Stimulated activated CD4-positive, alpha-beta T cell treated with anti-CD3 and anti-CD28 coated beads, Interleukin-1b, Interleukin-23, amount 100 ng/mL, for 48 hours (primary cell): ENCODE measurements at regions not wholly inside any gene's neighbourhood (a gene's known extent, or its start where the extent isn't known, plus 50 kb on each side); places are given as distances from the start of the nearest gene placed in this dataset.
"Not testable (repeated sequence)": the region's sequence is repeated elsewhere in the genome, so short reads cannot be mapped to it uniquely, and the experiment has no call there.

Experiments
- DNase-seq: peaks from one replicate; pipeline ENCODE4 v3.0.0-alpha.2; 2020

DNA sequence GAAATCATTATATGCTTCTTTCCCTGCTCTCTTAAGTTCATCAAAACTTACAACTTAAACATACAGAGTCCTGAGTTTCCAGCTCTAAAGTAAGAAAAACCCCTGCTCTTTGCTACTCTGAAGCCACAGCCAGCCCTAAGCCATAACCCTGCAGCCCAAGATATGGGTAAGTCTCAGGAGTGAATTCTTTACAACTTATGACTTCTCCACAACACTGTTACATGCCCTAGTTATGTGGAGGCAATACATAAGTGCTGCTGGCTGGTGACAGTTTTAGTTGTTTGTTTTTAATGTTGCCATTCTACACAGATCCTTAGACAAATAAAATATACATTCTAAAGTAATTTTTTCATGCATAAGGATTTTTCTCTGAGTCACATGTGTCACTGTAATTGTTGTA is 100.2 kb downstream of the FBXO8 start:
- no peak for DNase-seq

DNA sequence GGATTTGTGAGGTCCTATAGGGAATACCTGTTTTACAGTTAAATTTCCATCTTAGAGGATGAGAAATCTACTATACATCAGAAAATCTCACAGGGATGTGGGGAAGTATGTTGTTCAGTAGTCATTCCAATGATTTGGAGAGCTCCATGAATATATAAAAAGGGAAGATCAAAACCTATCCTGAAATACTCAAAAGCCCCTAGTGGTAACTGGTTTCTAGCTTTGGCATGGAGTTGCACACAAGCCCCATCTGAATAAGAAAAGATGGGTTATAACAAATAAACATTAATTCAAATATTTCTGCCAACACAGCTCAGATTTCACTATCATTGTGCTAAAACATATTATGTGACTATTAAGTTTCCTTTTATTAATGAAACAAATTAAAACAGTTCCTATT is 101.6 kb downstream of the FBXO8 start:
- no peak for DNase-seq

DNA sequence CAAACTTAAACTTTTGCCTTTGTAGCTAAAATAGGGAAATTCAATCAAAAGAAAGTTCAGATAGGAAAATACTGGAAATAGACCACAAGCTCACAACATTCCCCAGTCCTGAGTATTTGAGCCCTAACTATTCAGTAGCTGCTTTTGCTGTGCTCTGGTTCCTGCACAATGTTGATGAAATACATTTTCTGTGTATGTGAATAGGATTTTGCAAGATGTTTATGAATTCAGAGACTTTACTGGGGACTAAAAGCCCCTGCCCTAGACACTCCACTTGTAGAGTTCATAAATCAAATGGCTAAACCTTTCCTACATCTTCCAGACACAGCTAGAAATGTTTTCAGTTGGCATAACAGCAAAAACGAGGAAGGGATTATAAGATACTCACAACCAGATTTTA is 105.9 kb downstream of the FBXO8 start:
- no peak for DNase-seq

DNA sequence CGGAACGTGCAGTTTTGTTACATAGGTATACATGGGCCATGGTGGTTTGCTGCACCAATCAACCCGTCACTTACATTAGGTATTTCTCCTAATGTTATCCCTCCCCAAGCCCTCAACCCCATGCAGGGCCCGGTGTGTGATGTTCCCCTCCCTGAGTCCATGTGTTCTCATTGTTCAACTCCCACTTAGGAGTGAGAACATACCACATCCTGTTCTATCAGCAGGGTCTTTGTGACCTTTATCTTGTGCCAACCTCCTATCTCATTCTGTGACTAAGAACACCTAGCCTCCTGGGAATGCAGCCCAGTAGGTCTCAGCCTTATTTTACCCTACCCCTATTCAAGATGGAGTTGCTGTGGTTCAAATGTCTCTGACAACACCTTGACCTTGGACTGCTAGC is 107.6 kb downstream of the FBXO8 start:
- not testable (repeated sequence) for DNase-seq

DNA sequence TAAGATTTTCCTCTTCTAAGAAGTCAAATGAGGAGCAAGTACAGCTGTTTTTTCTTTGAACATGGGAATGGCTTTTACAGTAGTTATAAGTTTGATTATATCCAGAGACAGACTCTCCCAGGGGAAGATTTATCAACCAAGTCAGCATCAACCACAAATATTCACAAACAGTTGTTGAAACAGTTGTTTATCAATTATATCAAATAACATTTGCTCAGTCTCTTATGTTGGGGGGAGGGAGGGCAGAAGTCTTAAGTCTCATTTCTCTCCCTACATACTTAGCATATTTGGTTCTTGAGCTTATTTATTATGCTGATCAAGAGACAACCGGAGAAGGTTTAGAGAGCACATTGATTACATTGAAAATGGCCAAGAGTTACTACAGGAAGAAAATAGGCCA is 110.1 kb downstream of the FBXO8 start:
- no peak for DNase-seq

DNA sequence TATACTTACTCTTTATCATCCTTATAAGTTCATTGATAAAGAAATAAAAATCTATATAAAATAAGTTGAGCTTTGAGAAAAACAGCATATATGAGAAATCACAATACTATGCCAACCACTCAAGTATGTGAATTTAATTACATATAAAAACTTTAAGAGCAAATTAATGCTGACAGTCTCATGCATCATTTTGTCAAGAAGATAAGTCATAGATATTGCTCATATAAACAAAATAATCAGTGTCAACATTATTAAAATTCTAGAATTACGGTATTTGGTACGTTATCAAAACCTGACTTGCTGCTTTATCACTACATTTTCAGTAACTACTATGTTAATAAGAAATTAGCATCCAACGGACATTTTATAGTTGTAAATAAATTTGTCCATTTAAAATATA is 111.2 kb downstream of the FBXO8 start:
- no peak for DNase-seq

DNA sequence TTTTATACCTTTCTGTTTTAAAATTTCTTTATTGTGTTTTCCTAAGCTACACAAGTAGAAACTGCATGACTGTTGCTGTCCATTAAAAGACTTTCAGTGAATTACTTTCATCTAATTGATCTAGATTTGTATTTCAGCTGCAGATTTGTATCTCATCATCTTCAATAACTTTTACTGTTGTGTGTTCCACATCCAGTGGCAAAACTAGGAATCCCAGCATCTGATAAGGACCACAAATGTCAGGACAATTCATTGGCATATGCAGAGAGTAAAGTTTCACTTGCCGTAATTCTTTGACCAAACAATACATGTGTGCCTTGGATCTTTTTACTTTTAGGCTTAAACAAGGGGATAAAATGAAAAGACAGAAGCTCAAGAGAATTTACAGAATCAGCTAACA is 112.6 kb downstream of the FBXO8 start:
- no peak for DNase-seq

DNA sequence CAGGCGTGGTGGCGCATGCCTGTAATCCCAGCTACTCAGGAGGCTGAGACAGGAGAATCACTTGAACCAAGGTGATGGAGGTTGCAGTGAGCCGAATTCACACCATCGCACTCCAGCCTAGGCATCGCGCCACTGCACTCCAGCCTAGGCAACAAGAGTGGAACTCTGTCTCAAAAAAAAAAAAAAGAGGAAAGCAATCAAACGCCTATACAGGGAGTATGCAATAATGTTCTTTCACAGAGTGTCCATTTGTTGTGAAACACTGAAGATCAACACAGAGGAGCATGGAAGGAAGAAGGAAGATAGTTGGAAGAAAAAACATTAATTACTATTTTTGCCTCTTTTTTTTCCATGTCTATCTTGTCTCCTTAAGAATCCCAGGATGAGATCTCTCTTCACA is 113.4 kb downstream of the FBXO8 start:
- DNase-seq = no peak

DNA sequence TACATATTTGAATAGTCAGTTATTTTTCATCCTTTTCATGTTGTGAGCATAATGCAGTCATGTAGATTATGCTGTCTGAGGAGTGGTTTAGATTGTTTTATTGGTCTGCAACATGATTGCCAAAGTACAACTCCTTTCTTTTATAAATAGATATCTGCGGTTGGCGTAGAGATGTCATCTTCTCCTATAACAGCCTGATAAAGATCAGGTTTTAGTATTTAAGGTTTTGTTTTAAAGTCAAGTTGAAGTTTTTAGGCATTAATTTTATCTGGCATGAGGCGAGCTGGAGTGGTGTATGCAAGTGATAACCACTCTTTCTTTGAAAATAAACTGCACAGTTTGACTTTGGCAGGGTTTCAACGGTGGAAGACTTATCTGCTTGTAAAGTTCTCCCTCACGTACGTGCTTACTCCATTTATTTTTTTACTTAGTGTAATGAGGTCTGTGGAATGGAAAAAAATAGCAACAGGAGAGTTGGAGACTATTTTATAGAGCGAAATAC is 126.3 kb downstream of the FBXO8 start:
- DNase-seq = no peak

DNA sequence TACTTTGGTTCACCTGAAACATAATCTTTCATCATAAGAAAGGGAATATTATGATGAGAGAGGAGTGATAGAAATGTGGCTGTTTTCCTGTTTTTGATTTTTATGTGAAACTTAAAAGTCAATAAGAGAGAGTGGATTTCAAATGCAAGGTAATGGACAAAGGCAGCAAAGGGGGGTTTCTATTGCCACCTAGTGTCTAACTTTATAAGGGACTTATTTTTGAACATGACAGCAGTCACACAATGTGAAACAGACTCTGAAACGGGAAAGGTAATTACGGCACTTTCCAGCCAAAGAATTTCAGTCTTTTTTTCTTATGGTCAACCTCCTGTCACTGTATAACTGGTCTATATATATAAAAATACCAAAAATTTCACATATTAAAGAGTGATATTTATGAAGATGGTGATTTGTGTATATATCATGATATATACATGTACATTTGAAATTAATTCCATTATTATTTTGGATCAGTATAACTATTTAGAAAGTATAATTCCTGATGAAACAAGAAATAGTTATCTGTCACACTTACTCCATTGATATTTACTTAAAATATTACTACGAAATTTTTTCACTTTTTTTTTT is 127.1 kb downstream of the FBXO8 start:
- DNase-seq = no peak

DNA sequence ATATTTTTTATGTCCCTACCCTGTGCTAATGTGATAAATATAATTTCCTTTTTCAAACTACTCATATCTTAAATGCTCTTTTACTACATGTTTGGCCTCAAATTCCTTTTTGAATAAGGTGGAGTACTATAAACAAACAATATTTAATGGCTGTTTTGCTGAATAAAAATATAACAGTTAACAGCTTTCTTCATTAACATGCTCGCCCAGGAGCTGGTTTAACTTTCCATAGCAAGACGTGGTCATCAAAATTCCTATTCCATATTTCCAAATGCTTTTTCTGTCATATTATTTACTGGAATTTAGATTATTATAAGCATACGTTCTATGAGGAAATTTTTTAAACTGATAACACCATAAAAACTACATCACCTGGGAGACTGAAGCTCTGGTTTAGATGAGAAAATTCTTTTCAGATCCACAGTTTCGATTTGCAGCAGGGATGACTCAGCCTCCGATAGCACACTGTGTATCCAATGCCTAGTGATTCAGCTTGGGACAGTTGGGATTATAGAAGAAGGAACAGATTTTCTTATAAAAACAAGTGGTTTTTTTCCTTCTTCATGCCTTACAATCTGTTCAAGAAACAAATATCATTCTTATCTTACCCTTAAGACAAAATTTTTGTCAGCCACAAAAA is 129.1 kb downstream of the FBXO8 start:
- DNase-seq = no peak

DNA sequence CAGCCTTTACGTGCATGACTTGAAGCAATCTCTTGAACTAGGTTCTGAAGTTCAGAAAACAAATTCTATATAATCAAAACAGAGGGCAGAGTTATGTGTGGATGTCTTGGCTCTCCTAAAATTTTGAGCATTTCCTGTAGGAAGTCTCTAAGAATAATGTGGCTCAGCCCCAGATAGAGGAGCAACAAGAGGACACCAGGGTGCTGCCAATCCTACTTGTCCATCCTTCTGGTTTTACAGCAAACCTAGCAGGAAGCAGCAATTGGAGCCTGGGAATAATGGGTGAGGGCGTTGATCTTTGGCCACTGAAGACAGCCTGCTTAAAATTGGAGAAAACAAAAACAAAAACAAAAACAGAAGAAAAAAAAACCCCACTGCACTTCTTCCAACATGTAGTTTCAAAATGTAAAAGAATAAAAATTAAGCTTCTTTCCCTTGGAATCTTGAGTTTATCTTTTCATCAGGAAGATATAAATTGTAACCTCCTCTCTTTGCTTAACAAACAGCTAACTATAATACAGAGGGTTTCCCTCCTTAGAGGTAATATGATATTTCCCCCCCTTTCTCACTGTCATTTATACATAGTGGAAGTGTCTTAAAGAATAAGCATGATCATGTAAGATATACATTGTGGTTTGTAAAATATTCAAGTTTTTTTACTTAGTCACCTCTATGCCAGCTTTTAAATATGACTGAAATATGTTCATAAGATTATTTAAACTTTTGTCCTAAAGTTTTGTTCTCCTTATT is 130.6 kb downstream of the FBXO8 start:
- DNase-seq = no peak

DNA sequence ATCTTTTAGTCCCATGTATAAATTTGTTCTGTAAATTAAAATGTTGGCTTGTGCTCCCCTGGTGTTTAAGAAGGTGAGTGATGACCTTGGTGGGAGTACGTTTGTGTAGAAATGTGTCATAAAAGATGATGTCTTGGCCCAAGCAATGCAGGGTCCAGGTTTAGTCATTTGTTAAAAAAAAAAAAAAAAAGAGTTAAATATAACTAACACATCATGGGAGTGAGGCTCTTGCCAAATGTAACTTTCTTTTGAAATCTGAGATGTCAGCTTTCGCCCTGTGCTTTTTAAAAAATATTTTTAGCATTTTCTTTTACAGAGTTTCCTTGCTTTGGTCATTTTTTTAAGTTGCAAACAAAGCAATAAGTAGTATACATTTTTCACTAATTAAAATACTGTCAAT is 135.6 kb downstream of the FBXO8 start:
- no peak for DNase-seq

DNA sequence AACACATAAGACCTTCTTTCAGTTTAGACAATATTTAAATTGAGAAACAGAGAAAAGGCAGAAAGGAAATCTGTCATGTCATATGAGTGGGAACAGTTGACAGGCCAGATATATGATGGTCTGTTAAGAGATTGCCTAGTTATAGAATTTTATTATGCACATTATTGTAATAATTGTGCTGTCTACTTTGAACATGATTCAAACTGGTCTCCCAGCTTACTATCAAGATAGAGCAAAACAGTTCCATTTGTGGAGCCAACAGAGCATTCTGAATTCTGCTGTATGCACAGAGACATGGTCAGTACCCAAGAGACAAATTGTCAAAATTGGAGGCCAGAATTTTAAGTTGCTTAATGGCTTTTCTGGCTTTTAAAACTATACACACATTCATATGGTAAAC is 139.4 kb downstream of the FBXO8 start:
- DNase-seq = no peak

DNA sequence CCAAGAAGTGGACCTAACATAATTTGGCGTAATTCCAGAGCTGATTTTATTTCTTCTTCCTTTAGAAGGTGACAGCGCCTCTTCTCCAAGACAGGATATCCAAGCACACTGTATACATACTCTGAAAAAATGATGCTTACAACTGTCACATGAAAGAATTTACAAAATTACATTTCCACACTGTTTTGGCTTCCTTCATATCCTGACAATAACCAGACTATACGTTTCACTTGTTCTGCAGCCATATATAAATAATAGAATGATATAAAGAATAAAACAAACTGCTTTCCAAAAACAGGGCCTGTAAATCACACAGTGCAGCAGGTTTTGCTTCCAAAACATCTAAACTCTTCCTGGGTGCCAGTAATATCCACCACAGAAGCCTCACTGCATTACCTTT is 141.6 kb downstream of the FBXO8 start:
- no peak for DNase-seq

DNA sequence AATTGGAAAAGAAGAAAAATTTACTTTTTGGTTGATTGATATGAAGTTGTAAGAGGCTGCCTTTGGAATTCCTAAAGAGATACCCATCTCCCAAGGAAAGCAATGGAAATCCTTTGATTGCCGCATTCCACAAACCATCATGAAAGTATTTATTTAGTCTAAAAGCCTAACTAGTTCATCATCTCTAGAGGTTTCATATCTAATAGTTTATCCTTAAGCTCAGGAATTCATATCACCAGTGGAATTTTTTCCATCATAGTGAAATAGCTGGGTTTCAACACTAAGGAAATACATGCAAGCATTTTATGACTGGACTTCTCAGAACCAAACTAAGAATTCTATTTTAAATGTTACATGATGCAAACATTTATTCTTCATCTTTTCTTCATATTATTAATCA is 144.9 kb downstream of the FBXO8 start:
- no peak for DNase-seq

DNA sequence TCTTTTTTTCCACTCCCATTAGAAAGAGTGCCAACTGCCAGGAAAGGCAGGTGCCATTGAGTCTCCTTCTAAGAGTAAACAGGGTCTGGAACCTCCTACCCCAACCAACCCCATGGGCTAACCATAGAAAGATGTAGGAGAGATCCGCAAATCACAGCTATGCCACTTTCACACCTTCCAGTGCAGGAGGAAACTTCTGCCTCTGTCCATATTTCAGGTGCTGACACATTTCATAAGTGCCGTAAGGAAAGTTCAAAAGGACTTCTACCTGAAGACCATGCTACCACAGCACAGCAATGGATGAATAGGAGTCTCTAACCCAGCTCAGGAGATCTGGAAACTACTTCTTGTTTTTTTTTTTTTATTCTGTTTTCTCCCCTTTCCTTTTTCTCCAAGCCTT is 145.8 kb downstream of the FBXO8 start:
- no peak for DNase-seq

DNA sequence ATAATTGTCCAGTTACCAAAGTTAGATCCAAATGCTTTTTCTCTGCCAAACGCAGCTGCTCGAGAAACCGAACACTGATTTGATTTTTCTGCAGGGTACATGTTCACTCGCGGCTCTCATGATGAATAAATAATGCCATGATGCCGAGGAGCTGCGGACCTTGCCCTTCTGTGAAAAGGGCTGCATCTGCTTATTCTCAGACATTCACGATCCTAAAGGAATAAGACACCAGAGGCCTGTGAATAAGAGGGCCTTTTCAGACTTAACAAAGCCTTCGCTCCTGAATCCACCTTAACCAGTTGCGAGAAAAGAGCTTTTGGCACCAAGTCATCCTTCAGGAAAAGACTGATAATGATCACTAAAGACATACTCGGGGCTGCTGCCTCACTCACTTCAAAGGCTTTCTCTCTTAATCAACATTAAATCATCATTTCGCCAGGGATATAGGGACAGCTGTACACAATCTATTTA is 147.5 kb downstream of the FBXO8 start:
- DNase-seq = no peak

DNA sequence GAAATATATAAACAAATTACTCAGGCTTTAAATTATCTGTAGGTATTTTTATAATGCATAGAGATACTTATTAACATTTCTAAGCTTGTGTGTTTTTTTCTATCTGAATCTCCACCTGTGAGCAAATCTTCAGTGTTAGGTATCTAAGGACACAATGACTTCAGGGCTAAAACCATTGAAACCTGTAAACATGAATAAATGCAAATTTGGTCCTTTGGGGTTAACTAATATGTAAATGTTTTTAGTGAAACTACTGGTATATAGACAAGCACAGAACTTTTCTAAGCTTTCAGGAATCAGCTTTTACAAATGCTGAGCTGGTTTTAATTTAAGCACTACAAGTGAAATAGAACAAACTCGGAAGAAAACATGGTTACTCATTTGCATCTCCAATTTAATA is 147.9 kb downstream of the FBXO8 start:
- no peak for DNase-seq

DNA sequence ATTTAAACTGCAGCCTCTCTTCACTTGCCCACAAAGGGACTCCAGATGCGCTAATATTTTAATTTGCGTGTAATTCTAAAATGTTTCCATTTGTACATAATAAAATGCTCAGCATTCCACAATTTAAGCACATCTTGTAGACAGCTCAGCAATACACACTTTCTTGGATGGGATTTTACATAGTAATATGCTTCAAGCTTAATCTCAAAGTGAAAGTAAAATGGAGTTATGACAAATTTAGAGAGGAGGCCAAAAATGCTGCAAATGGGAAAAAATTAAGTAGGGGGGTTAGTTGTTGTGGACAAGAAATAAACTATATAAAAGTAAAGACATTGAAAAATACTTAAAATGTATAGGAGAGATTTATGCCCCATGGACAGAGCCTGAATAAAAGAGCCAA is 149.1 kb downstream of the FBXO8 start:
- DNase-seq = no peak

DNA sequence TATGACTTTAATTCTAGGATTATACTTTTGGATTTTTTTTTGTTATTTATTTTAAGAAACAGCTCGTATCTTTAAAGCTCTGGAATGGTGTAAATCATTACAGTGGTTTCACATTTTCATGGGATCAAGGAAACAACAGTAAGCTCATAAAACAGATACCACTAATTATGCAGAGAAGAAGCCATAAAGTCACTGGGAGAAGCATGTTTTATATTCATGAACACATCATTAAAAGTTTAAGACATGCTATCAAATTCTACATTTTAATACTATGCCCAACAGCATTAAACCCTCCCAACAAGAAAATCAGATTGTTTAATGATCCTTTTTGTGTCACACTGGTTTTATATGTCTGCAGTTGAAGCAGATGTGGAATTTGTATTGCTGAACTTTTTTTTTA is 149.9 kb downstream of the FBXO8 start:
- no peak for DNase-seq

DNA sequence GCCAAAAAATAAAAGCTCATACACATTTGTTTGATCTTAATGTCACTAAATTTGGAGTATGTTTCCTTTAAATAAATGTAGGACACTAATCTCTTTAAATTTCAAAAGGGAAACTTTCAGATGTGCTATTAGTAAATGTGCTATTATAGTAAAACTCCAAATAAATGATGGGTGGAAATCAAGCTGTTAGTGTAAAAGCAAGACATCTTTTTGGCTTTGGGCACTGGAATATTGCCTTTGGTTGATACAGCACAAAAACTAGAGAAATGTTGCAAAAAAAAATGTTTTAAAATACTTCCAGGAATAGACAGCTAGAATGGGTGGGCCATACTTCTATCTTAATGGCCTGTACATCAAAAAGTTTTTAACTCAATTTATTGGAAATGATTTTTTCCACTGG is 151.6 kb downstream of the FBXO8 start:
- no peak for DNase-seq

DNA sequence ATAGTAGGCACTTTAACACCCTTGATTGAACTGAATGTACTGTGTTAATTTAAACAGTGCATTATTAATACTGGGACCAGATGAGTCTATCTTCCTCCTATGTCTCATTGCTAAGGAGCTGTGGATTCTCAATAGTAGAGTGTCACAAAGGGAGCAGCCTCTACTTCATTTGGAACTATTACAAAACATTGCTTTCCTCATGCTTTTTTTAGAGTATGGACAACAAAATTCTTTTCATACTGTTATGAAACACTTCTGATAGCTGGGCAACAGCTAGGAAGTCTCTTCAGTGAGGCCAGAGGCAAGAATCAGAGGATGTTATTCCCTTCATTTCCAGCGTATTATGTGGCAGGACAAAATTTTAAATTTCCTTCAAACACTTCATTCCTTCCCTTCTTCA is 160.8 kb downstream of the FBXO8 start:
- DNase-seq = no peak
